HG02870 (cell line): ENCODE measurements at regions not wholly inside any gene's neighbourhood (a gene's known extent, or its start where the extent isn't known, plus 50 kb on each side); places are given as distances from the start of the nearest gene placed in this dataset.

Experiments used
- ATAC-seq: cut with Tn5 transposase; IDR thresholded peaks from one replicate; pipeline ENCODE4 v1.9.1; 2021; ENCODE audit warnings: mild to moderate bottlenecking, moderate library complexity; ENCODE audit not compliant: unreplicated experiment

DNA sequence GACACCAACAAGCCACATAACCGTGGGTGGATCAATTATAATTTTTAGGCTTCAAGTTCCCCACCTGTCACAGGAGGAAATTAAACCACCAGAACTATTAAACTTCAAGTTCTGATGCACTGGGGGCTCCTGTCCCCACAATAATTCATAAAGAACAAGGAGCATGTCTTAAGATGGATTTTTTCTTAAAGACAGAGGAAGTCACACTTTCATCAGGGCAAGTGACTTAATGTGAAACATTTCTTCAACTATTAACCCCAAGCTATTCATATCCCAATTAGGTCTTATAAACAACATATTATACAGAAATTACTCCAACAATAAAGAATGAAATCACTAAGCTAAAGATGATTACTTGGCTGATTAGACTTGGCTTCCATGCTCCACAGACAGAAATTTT, 292.5 kb downstream of the ETAA1 start:
- no peak for ATAC-seq

DNA sequence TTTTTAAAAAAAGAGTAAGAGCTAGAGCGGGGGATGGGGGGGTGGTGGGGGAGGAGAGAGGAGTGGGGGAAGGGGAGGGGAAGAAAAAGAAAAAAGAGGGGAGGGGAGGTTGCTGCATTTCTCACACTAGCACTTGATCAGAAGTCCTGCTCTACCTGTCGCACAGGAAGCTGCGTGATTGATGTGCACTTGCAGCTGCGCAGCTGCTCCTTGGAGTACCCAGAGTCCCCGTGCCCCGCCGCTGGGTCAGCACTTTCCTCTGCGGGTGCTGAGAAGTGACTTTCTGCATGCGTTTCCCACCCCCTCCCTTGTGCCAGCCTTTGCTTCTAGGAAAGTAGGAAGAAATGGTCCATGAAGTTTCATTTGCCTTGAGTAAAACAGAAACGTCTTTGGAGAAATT, 297.3 kb downstream of the ETAA1 start:
- no peak for ATAC-seq

DNA sequence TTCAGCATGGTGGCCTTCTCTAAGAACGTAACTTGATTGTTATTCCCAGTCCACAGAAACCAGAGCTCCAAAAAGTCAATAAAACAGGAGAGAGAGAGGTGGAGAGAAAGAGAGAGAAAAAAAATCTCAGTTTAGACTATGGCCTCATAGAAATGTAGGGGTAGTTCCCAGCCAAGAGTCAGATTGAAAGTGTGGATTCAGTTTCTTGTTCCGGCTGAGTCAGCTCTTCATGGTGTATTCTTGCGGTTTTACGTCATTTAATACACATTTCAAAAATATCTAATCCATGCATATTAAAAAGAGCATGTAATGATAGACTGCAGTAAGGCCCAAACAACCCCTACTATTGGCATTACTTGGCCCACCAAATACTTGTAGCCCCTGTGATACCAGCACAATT, 303.9 kb downstream of the ETAA1 start:
- ATAC-seq = no peak

DNA sequence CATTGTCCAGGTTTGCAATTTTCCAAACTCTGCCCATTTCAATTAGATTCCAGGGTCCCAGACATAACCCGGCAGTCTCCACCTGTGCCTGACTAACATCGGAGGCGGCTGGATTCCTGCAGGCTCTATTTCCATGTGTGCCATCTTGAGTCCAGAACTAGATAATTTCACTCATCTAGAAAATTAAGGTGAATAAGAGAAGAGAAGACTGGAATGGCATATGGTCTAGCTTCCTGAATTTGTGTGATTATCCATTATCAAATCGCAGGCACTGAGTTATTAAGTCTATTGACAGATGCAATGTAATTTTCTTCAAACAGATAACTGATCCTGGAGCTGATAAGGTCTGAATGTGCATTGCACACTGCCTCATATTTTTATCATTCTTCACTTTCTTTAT, 305.2 kb downstream of the ETAA1 start:
- ATAC-seq = no peak

DNA sequence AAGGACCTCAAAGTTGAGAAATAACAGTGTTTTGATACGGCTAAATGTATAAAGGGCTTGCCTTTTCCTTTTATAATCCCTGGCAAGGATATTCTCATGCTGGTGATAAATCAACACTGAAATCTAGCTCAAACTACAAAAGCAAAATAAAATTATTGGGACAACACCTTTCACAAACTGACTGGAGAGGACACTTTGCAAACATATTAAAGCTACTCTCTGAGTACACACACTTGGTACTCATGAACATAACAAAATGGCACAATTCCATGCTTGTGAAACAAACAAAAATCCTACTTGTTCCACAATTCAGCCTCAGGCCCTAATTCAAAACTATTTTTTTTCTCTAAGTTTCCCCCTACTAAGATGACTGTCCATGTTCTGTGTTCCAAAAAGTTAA, 305.8 kb downstream of the ETAA1 start:
- no peak for ATAC-seq

DNA sequence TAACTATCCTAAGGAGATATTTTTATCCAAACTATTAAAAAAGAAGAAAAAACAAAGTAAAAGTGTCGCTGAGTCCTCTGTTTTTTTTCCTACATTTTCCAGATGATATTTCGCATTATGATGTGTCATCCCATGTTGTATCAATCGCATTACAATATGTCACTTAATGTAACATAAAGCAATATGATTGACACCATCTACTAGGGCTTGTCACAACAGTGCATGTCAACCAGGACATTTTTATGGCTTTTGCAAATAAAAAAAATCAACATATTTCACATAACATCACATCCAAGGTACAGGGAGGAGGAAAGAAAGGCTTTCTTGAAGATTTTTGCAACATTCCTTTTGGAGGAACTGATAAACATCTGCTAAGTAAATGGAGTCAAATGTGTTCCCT, 308.9 kb downstream of the ETAA1 start:
- ATAC-seq = no peak

DNA sequence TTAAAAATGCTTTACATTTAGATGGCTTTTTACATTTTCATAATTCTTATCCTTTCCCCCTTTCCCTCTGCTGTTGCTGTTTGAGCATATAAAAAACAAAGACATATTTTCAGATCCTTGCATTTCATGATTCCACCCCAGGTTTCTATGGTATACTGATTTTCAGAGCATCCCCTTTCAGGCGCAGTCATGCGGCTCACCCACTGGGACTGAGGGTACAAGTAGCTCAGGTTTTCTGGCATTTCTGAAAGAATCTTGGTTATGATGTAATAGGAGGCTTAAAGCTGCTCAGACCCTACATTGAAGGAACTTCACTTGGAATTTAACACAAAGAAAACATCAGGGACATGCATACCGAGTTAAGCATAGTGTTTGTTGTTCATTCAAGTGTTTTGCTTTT, 310.8 kb downstream of the ETAA1 start:
- ATAC-seq = no peak

DNA sequence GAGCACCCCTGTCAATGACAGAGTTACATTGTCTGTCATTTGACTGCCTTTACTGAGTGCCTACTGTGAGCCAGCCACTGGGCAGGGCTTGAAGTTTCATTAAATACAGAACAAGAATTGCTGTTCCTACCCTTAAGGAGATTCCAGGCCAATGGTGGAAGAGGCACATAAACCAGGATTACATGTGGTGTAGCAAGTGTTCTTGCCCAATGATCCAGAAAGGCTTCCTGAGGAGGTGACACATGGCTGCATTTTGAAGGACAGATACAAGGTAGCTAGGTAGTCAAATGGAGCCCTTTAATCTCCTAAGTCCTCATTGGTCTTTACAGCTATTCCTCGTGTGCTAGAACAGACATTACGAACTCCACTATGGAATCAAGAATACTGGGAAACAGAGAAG, 312.7 kb downstream of the ETAA1 start:
- ATAC-seq = no peak

DNA sequence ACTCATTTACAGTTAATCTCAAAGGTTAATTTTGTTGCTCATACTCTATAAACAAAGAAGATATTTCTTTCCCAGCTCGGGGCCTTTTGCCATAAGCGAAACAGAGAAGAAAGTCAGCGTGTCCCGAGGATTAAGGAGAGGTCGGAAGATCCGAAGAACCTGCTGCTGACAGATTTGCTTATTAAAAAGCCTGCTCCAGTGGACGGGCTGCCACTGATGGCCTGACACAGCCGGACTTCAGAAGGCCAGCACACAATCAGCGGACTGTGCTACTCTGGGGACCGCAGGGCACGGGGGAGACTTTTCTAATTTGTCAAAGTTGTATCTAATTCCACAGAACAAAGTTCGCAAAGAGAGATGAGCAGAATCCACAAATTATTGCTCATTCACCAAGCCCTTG, 315.4 kb downstream of the ETAA1 start:
- no peak for ATAC-seq

DNA sequence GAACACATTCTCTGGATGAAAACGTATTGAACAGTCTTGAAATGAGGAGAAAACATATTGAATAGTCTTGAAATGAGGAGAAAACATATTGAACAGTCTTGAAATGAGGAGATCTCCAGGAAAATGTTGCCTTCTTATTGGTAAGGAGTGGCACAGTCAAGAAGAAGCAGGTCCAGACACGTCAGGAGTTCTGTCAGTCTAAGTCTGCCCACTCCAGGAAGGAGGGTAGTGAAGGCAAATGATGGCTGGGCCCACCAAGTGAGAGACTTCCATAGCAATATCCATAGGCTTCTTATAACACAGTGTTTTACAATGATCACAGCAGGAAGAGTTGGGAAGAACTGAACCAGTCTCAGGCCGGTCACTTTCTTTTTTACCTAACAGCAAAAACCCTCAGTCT, 316.2 kb downstream of the ETAA1 start:
- no peak for ATAC-seq

DNA sequence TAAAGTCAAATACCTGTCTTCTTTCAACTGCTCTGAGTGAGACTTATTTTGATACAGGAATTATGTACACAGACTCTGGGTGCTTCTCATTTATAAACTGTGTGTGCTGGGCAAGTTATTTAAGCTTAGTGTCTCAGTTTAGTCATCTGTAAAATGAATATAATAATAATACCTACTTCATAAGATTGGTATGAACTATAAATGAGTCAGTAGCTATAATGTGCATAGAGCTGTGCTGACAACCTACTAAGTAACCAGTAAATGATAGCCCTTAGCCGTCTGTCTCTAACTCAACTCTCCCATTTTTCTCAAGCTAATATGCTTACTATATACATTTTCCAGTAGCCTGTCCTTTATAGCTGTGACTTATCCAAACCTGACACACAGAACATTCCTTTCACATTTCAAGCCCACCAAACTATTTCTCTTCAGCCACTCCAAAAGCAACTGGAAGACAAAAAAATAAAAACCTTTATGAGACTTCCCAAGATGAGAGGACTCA, 319.8 kb downstream of the ETAA1 start:
- no peak for ATAC-seq

DNA sequence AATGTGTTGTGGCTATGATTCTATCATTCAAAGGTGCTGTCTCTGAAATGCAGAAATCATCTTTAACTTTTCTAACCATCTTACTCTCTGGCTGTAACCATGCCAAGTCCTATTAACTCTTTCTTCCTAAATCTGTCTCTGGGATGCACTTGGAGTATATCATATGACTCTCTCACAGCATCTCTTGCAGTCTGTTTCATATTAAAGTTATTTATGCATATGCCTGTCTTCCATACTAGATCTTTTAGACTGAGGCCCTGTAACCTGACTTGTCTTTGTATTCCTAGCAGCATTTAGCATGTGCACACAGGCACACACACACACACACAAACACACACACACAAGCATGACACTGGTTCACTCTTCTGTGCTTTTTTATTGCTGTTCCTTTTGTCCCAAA, 320.6 kb downstream of the ETAA1 start:
- ATAC-seq = no peak

DNA sequence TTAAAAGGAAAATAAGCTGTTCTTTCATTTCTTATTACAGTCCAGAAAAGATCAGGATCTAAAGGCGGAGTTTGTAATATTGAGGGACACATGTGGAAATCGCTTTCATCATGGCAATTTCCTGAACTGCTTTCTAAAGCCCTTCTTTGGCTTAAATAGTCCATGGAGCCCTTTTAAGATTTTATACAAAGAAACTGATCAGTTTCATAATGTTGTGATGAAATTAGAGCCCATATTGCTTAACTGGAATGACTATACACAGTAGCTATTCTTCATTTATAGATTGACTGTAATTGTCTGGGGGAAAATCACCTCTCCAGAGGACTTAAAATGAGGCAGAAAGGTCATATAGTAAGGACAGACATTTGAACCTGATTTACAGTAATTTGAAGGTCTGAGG, 322.2 kb downstream of the ETAA1 start:
- no peak for ATAC-seq

DNA sequence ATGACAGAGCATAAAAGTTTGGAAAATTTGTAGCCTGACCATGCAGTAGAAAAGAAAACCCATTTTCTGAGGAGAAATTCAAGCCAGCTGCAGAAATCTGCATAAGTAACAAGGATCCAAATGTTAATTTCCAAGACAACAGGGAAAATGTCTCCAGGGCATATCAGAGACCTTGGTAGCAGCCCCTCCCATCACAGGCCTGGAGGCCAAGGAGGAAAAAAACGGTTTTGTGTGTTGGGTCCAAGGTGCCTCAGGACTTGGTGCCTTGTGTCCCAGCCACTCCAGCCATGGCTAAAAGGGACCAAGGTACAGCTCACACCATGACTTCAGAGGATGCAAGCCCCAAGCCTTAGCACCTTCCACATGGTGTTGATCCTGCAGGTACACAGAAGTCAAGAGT, 324.4 kb downstream of the ETAA1 start:
- ATAC-seq = no peak

DNA sequence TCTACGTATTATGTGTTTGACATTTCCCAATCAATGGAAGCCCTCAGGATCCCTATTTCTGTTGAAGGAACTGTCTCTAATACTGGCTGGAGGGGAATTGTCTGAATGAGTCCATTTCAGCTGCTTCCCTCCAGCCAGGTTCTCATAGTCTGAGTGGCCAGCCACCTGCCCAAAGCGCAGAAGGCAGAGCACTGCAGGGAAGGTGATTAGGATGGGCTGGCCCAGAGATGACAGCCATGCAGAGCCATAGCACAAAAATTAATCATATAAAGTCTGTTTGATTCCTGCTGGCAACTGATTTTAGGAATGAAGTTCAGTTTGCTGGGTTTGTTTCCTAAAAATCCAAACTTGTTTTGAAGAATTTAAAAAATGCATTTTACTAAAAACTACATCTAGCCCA, 327.1 kb downstream of the ETAA1 start:
- ATAC-seq = no peak

DNA sequence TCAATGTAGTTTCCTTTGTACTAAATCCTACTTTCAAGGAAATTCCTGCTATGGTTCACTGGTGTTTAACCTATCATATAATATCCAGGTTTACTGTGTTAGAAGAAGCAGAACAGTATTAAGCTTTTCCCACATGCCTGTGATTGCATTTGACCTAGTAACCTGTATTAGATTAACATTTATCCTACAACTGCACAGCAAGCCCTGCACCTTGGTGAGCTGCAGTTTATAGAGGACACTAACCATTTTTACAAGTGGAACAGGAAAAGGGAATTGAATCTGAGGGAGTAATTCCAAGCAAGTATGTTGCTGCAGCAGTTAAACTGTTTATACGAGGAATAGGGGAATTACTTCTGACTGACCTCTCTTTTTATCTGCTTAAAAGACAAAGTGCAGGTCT, 328.6 kb downstream of the ETAA1 start:
- ATAC-seq = no peak

DNA sequence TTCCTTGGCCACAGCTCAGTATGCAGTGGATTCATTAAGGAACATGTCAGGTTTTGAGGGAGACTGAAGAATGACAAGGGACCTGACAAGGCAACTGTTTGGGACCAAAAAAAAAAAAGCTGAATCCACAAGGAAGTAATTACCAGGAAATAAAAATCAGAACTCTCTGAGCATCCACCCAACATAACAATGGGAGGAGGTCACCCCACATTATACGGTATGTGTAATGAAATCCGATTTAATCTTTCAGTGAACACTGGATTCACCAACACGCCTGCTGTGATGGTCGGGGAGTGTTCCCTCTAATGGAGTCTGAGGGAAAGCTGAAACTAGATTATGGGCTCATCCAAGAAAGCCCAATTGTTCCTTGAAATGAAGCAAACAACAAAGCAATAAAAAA, 329.3 kb downstream of the ETAA1 start:
- no peak for ATAC-seq

DNA sequence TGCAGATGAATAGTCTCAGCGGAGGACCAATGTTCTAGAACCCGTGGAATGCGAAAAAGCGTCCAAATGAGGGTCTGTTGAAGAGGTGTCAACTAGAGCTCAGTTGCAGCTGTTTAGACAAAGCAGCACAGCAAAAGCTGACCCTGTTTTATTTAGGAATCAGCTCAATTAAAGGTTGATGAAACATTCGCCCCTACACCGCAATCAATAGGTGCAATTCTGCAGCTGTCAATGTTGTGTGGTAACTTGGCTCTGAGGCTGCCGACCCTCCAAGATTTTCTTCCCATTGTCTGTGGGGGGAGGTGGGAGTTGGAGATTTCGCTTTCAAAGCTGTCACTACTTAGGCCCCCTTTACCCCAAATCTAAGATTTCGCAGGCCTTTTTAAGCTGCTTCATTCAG, 330.0 kb downstream of the ETAA1 start:
- ATAC-seq = no peak

DNA sequence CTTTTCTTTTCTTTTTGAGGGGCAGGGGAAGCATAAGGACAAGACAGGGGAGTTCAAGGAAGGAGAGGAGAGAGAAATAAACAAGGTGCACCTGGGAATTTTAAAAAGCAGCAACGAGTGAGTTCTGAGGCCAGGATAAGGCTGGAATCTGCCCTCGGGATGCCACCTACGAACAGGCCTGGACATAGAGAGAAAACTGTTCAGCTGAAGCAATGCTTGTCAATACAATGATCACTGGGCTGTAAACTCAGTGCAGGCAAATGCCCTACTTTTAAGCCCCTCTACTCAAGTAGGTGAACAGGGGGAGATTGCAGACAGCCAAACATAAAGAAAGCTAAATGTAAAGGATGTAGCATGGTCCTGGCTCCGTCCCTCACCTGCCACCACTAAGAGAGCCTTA, 330.5 kb downstream of the ETAA1 start:
- no peak for ATAC-seq

DNA sequence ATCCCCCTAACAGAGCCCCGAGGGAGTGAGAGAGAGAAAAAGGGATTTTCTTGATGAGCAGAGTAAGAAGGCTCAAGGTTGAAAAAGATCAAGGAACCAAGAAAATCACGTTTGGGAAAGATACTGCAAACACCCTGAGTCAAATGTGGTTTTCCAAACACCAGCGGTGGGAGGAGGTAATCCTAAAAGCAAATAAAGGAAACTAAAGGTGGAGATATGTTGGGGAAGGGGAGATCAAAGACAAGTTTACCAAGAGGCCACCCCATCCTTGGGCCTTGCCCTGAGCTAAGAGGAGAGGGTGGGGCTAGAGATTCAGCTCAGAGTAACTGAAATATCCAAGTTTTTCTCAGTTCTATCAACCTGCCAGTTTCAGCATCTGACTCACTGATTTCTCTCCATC, 332.3 kb downstream of the ETAA1 start:
- no peak for ATAC-seq

DNA sequence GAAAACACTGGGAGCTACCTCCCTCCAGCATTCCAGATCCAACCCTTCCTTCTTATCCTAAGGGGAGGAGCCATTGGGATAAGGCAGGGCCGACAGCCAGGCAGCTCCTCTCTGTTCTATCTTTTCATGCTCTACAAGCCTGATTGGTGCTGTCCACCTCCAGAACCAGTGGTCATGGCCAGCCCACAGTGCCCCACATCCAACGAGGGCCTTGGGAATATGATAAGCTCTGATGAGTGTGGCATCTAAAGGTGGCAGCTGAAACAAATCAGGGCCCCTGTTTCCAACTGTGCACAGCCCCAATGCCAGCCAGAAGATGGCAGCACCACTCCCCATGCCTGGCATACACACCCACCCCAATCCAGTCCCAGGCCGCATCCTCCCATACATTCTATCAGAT, 329.3 kb downstream of the C1D start:
- ATAC-seq = no peak

DNA sequence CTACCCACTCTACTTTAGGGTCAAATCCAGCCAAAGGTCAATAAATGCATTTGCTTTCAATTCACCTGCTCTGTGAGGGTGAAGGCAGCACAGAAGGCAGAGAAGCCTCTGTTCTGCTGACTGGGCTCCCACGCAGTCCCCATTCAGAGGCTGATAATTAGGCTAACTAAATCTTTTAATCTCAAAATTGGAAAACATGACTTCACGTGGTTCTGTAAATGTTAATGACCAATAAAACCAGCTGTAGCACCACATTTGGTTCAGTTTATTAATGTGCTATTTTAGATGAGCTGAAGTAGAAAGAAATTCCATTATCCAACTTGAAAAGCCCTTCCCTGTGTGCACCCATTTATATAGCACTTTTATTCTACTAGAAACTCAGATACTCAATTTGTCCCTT, 310.6 kb downstream of the C1D start:
- ATAC-seq = no peak

DNA sequence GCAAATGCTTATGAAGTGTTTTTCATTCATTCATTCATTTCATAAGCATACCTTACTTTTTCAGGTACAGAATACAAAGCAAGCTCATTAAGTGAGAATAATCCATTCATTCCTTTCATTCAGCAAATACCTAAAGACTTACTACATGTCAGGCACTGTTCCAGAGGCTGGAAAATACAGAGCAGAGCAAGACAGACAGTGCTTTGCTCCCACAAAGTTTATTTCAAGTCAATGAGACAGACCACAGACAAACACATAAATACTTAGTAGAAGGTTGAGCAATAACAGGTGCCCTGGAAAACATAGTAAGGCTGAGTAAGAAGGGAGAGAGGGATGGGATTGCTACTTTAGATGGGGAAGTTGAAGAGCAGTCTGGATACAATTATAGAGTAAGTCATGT, 309.8 kb downstream of the C1D start:
- no peak for ATAC-seq
